ENCODE measurements at regions not wholly inside any gene's neighbourhood (a gene's known extent, or its start where the extent isn't known, plus 50 kb on each side); places are given as distances from the start of the nearest gene placed in this dataset.
"Not testable (repeated sequence)": the region's sequence is repeated elsewhere in the genome, so short reads cannot be mapped to it uniquely, and the experiment has no call there.

GRCh38 chr10:118813001-118813400 lies 58.2 kb upstream of the CACUL1 start:
- not testable (repeated sequence) for TF ChIP-seq CTCF (conservative IDR thresholded peaks at IDR 0.05 in 1 of 2, IDR thresholded peaks at IDR 0.05 in 1 of 2; ENCODE audit: extremely low read depth in 1 of 2, insufficient read depth in 1 of 2, low read depth in 1 of 2, low read length in 2 of 2); EZH2 (IDR thresholded peaks at IDR 0.05; ENCODE audit: borderline replicate concordance, low read length)
